ENCODE measurements at regions not wholly inside any gene's neighbourhood (a gene's known extent, or its start where the extent isn't known, plus 50 kb on each side); places are given as distances from the start of the nearest gene placed in this dataset.

DNA sequence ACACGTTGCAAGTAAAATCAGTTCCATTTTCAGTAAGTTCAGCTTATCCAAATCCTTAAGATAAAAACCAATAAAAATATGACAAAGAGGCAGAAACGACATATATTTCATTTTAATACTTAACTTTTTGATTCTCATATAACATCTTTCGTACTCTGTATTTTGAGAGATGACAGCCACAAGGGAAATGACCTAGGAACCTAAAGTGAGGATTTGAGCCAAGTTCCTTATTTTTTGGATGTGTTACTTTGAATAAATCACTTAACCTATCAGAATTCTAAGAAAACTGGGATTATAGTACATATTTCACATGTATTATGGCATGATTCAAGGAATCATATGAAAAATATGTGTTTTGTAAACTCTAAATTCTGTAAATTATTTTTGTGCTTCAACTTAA, 143.6 kb upstream of the TRPC6 start:
- TF ChIP-seq, protein P1, sequence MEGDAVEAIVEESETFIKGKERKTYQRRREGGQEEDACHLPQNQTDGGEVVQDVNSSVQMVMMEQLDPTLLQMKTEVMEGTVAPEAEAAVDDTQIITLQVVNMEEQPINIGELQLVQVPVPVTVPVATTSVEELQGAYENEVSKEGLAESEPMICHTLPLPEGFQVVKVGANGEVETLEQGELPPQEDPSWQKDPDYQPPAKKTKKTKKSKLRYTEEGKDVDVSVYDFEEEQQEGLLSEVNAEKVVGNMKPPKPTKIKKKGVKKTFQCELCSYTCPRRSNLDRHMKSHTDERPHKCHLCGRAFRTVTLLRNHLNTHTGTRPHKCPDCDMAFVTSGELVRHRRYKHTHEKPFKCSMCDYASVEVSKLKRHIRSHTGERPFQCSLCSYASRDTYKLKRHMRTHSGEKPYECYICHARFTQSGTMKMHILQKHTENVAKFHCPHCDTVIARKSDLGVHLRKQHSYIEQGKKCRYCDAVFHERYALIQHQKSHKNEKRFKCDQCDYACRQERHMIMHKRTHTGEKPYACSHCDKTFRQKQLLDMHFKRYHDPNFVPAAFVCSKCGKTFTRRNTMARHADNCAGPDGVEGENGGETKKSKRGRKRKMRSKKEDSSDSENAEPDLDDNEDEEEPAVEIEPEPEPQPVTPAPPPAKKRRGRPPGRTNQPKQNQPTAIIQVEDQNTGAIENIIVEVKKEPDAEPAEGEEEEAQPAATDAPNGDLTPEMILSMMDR (IDR thresholded peaks at IDR 0.05), result no peak
- no peak for TF ChIP-seq POLR2A (IDR thresholded peaks at IDR 0.05)

Measured in body of pancreas (tissue), 4 donors.